HG02943 (cell line): ENCODE measurements at regions not wholly inside any gene's neighbourhood (a gene's known extent, or its start where the extent isn't known, plus 50 kb on each side); places are given as distances from the start of the nearest gene placed in this dataset.
"Not testable (repeated sequence)": the region's sequence is repeated elsewhere in the genome, so short reads cannot be mapped to it uniquely, and the experiment has no call there.

Experiments used
- ATAC-seq: cut with Tn5 transposase; IDR thresholded peaks from one replicate; pipeline ENCODE4 v1.9.1; 2021; ENCODE audit warnings: mild to moderate bottlenecking, low read depth, moderate library complexity; ENCODE audit not compliant: unreplicated experiment

DNA sequence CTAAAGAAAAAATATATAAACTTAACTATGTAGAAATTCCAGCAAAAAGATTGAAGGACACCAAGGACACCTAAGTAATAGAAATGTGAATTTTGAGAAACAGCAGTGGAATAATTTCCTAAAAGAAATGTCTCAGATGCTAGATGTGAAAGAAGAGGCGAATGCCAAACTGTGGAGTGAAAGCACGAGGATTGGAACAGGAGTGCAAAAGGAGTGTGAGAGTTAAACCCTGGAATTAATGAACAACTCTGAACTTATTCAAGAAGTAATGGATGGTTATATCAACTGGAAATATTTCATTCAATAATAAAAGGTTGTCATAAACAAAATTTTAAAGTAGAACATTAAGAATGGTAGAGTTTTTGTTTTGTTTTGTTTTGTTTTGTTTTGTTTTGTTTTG lies 78.5 kb upstream of the SGIP1 start:
- ATAC-seq, result no peak

- ATAC-seq, result no peak
These were observed 73.2 kb upstream of the SGIP1 start for GRCh38 chr1:66460776-66461175.

- no peak for ATAC-seq
These were observed 71.6 kb upstream of the SGIP1 start for GRCh38 chr1:66462313-66462712.

GRCh38 chr1:66464351-66464750 lies 69.6 kb upstream of the SGIP1 start:
- no peak for ATAC-seq

DNA sequence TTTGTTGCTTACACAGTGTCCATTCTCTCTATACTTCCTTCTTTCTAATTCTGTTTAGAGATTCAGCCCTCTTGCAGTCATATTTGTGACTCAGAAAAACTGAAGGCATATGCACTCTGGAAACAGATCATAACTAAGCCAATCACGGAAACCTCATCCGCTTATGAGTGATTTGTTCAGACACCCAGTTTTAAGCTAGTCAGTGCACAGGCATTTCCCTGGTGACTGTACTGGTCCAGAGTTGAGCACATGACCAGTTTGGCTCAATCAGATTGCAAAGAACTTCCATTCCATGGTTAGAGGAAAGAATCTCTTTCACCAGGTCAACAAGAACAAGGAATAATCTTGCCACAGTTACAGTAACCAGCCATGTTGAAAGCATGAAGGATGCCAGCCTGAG lies 69.2 kb upstream of the SGIP1 start:
- ATAC-seq, result no peak

DNA sequence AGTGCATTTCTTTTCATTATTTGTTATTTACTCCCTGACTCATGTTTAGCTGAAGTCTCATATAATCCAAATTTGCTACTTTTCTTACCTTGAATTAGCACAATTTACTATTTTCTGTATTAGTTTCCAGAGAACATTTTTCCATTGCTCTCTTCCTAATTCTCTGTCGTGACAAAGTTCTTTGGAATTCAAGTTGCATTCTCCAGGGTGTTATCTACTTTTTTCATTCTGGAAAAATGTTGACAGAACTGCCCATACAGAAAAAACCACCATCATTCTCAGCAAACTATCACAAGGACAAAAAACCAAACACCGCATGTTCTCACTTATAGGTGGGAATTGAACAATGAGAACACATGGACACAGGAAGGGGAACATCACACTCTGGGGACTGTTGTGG lies 67.3 kb upstream of the SGIP1 start:
- not testable (repeated sequence) for ATAC-seq

DNA sequence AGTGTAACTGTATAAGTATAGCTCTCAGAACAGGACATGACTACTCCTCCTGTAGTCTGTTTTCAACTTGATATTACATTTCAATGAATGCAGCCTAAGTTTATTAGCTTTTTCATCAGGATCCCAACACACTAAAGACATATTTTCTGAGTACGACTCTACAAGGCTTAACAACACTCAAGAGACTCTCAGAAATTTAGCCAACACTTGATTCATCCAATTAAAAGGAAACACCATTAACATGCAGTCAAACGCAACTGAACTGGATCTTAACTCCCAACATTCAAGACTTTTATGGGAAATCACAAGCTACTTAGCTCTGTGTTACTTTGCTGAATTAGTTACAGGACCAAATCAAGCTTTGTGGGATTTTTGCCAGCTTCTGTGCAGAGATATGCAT lies 65.2 kb upstream of the SGIP1 start:
- no peak for ATAC-seq

DNA sequence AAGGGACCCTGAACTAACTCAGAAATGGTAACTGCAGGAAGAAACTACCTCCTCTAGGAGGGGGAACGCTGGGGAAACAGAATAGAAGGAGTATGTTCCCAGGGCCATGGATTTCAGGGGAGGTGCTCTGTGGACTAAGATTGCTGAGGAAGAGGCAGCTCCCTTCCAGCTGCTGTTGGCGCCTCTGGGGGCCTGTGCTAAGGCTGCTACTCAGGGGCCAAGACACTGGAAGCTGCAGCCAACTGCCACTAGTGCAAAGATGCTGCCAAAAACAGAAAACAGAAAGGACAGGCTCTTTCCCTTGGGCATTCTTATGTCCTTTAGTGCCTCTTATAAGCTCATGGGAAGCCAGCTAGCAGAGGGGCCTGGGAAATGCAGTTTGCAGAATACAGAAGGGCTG lies 58.0 kb upstream of the SGIP1 start:
- ATAC-seq, result no peak

- ATAC-seq, result no peak
These were observed 57.2 kb upstream of the SGIP1 start for GRCh38 chr1:66476774-66477173.

DNA sequence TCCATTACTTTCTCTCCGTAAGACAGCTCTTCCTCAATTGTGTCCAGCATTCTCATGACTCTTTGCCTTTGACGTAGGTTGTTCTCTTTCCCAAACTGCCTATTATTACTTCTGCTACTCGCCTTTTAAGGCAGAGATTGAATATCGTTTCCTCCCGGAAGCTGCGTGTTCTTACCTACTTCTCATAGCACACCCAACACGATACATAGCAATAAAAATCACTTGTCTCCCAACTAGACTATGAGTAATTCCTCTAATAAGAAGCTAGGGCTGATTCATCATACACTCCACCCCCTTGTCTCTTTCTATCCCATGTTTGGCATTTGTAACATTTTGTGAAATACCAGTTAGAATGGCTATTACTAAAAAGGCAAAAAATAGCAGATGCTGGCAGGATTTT lies 55.8 kb upstream of the SGIP1 start:
- no peak for ATAC-seq

- no peak for ATAC-seq
These were observed 53.8 kb upstream of the SGIP1 start for GRCh38 chr1:66480162-66480561.

DNA sequence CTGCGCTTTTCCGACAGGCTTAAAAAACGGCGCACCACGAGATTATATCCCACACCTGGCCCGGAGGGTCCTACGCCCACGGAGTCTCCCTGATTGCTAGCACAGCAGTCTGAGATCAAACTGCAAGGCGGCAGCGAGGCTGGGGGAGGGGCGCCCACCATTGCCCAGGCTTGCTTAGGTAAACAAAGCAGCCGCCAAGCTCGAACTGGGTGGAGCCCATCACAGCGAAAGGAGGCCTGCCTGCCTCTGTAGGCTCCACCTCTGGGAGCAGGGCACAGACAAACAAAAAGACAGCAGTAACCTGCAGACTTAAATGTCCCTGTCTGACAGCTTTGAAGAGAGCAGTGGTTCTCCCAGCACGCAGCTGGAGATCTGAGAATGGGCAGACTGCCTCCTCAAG lies 52.7 kb upstream of the SGIP1 start:
- ATAC-seq, result not testable (repeated sequence)
